ENCODE measurements at regions not wholly inside any gene's neighbourhood (a gene's known extent, or its start where the extent isn't known, plus 50 kb on each side); places are given as distances from the start of the nearest gene placed in this dataset.

DNA sequence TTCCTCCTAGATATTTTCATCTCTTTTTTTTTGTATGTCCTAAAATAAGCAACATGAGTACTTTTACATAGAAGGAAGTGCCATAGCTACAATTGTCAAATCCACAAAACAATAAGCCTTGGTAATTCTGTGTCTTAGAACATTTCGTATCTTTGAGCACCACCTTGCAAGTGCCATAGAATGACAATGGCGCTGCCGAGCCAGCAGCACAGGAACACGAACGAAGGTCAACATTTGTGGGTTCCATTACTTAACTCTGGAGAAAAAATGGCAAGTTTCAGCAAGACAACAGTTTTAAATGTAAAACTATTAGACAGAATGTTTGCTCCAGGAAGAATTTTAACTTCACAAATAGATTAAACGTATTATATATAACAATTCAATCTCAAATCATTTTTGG is 222.1 kb downstream of the CHRM3 start:
- POLR2A ChIA-PET (ENCODE audit: unreplicated experiment): no interaction called here

DNA sequence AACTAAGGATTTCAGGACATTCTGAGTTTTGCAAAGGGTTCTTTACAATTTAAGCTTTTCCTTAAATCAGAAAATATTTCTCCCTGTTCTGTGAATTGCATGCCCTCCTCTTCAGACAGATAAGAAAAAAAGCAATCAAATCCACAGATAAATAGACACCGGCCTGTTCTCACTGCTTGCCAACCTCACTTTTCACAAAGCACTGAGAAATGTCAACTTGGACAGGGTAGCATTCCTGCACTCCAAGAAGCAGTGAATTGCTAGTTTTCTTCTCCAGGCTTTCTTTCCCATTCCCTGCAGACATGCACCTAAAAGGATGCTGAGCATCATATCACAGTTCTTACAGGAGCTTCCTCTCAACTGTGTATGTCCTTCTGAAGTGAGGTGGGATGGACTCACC is 226.0 kb downstream of the CHRM3 start:
- no peaks in the 10 kb centered on the region for H3K27me3 ChIP-seq (ENCODE audit: insufficient read depth, low read depth)
- no peaks in the 10 kb centered on the region for H3F3A ChIP-seq (ENCODE audit: insufficient read depth, low read depth)
- POLR2A ChIA-PET (ENCODE audit: unreplicated experiment): no interaction called here
- no peaks in the 10 kb centered on the region for H3K79me2 ChIP-seq (ENCODE audit: low read depth)
- DNase-seq: no peak
- H3K9me2 ChIP-seq (ENCODE audit: insufficient read depth): no peaks in the 10 kb centered on the region
- no peak overlapping the region for H2AFZ ChIP-seq
- no TSS peak for BruUV-seq (replicated peaks)
- peaks cover 10% of the 10 kb centered on the region; the same call in 1 of the 2 replicates for H3K4me1 ChIP-seq (replicated peaks; ENCODE audit: insufficient read depth)
- TF ChIP-seq EZH2 (IDR thresholded peaks at IDR 0.05; ENCODE audit: low read depth): no peak
- TF ChIP-seq, protein P1, sequence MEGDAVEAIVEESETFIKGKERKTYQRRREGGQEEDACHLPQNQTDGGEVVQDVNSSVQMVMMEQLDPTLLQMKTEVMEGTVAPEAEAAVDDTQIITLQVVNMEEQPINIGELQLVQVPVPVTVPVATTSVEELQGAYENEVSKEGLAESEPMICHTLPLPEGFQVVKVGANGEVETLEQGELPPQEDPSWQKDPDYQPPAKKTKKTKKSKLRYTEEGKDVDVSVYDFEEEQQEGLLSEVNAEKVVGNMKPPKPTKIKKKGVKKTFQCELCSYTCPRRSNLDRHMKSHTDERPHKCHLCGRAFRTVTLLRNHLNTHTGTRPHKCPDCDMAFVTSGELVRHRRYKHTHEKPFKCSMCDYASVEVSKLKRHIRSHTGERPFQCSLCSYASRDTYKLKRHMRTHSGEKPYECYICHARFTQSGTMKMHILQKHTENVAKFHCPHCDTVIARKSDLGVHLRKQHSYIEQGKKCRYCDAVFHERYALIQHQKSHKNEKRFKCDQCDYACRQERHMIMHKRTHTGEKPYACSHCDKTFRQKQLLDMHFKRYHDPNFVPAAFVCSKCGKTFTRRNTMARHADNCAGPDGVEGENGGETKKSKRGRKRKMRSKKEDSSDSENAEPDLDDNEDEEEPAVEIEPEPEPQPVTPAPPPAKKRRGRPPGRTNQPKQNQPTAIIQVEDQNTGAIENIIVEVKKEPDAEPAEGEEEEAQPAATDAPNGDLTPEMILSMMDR (conservative IDR thresholded peaks at IDR 0.05): no peak
- H3K4me2 ChIP-seq: no peak overlapping the region
- no peaks in the 10 kb centered on the region for H3K9me3 ChIP-seq (ENCODE audit: insufficient read depth, low read depth)
- no peak overlapping the region for H3K27ac ChIP-seq
- H4K20me1 ChIP-seq (ENCODE audit: insufficient read depth): no peaks in the 10 kb centered on the region
- no peak overlapping the region for H3K4me3 ChIP-seq
- H3K36me3 ChIP-seq (ENCODE audit: low read depth): no peaks in the 10 kb centered on the region
- intact Hi-C loops (cut with micrococcal nuclease; ENCODE audit: unreplicated experiment): no loop called here
- CTCF ChIA-PET: no interaction called here

More for the DNA sequence above, 222.1 kb downstream of the CHRM3 start:
- TF ChIP-seq EZH2 (IDR thresholded peaks at IDR 0.05; ENCODE audit: low read depth): no peak
- TF ChIP-seq, protein P1 (conservative IDR thresholded peaks at IDR 0.05): no peak
- Histone ChIP-seq H4K20me1 (ENCODE audit: insufficient read depth) (no peaks in the 10 kb centered on the region), H3K27me3 (ENCODE audit: insufficient read depth, low read depth) (no peaks in the 10 kb centered on the region), H3K9me2 (ENCODE audit: insufficient read depth) (no peaks in the 10 kb centered on the region), H3K36me3 (ENCODE audit: low read depth) (no peaks in the 10 kb centered on the region), H3K27ac (no peak overlapping the region), H3F3A (ENCODE audit: insufficient read depth, low read depth) (no peaks in the 10 kb centered on the region), H2AFZ (no peak overlapping the region), H3K9me3 (ENCODE audit: insufficient read depth, low read depth) (no peaks in the 10 kb centered on the region), H3K4me1 (replicated peaks; ENCODE audit: insufficient read depth) (0 out of 2 replicates have a peak, but pooled peaks cover 6% of the 10 kb centered on the region), H3K4me3 (no peak overlapping the region), H3K4me2 (no peak overlapping the region), H3K79me2 (ENCODE audit: low read depth) (no peaks in the 10 kb centered on the region)
- intact Hi-C loops (cut with micrococcal nuclease; ENCODE audit: unreplicated experiment): no loop called here
- BruUV-seq (replicated peaks): no TSS peak
- no peak for DNase-seq
- CTCF ChIA-PET: no interaction called here

DNA sequence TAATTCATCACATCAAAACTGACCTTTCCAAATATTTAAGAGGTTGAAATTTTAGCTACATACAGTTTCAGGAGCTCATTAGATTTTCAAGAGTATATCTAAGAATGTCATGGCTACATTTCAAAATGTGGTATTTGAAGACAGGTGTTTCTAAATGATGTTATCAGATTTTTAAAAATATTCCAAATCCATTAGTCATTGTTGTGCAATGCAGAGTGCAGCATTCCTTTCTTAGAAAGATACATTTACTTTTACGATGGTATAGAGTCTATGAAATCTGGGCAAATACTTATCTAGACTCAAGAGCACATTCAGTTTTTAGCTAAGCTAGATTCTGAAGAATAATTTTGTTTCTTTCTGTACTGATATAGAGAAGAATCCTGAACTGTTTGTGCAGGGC is 230.3 kb downstream of the CHRM3 start:
- Histone ChIP-seq H3K4me1 (replicated peaks; ENCODE audit: insufficient read depth) (peaks cover 9% of the 10 kb centered on the region; the same call in 1 of the 2 replicates), H3K9me3 (ENCODE audit: insufficient read depth, low read depth) (no peaks in the 10 kb centered on the region), H3K36me3 (ENCODE audit: low read depth) (no peaks in the 10 kb centered on the region), H4K20me1 (ENCODE audit: insufficient read depth) (no peaks in the 10 kb centered on the region), H2AFZ (no peak overlapping the region), H3K4me3 (no peak overlapping the region), H3K27ac (no peak overlapping the region), H3K4me2 (peak overlapping the region; percentile 3; the same call in 1 of the 2 replicates), H3F3A (ENCODE audit: insufficient read depth, low read depth) (no peaks in the 10 kb centered on the region), H3K27me3 (ENCODE audit: insufficient read depth, low read depth) (no peaks in the 10 kb centered on the region), H3K9me2 (ENCODE audit: insufficient read depth) (no peaks in the 10 kb centered on the region), H3K79me2 (ENCODE audit: low read depth) (no peaks in the 10 kb centered on the region)
- TF ChIP-seq EZH2 (IDR thresholded peaks at IDR 0.05; ENCODE audit: low read depth): no peak
- TF ChIP-seq, protein P1 (conservative IDR thresholded peaks at IDR 0.05): no peak
- no TSS peak for BruUV-seq (replicated peaks)
- ChIA-PET POLR2A (ENCODE audit: unreplicated experiment) (no interaction called here), CTCF (interaction anchor here (0.6 kb wide), 1 partner anchor 444 kb away, joined by 4 read pairs; no protein-coding TSS in a partner anchor)
- intact Hi-C loops (cut with micrococcal nuclease; ENCODE audit: unreplicated experiment): no loop called here
- peak in 1 of 2 experiments; percentile 79 for DNase-seq

Data from PC-9 (cell line).